Breast epithelium (tissue), 4 donors: ENCODE measurements at regions not wholly inside any gene's neighbourhood (a gene's known extent, or its start where the extent isn't known, plus 50 kb on each side); places are given as distances from the start of the nearest gene placed in this dataset.

Source experiments
- DNase-seq, 2 donors: peaks; one replicate each; pipeline ENCODE4 v3.0.0-alpha.2; 2019; ENCODE audit warnings: low spot score in 2 of 2
- H3K27ac ChIP-seq, 2 donors: fragments of 200-600 bp; sonication (generic) in 1 of 2; one replicate each; pipeline ENCODE4 v1.5.1; 2016 to 2019; ENCODE audit warnings: mild to moderate bottlenecking in 1 of 2
- H3K27me3 ChIP-seq, 2 donors: fragments of 200-600 bp; sonication (generic) in 1 of 2; one replicate each; pipeline versions ENCODE4 v1.5.1 to v1.6.0; 2017 to 2019; ENCODE audit warnings: control low read depth in 1 of 2, mild to moderate bottlenecking in 1 of 2
- H3K36me3 ChIP-seq: fragments of 200-600 bp; one replicate; pipeline ENCODE4 v1.5.1; 2019
- H3K4me1 ChIP-seq, 2 donors: fragments of 200-600 bp; sonication (generic); one replicate each; pipeline ENCODE4 v1.5.1; 2016 to 2019; ENCODE audit warnings: control low read depth in 1 of 2
- H3K4me3 ChIP-seq, 3 donors: fragments of 200-600 bp; sonication (generic); 1 replicate in 2 of 3; 2 replicates in 1 of 3; pipeline ENCODE4 v1.5.1; 2016 to 2019; ENCODE audit warnings: mild to moderate bottlenecking in 3 of 3, moderate library complexity in 2 of 3
- H3K9me3 ChIP-seq, 2 donors: fragments of 200-600 bp; sonication (generic) in 1 of 2; one replicate each; pipeline ENCODE4 v1.5.1; 2016 to 2019; ENCODE audit warnings: control low read depth in 1 of 2
- CTCF ChIP-seq, 3 donors: fragments of 450-650 bp; IDR thresholded peaks; one replicate each; pipeline ENCODE4 v1.5.1; 2016 to 2017; ENCODE audit warnings: antibody characterized with exemption in 3 of 3, mild to moderate bottlenecking in 3 of 3, moderate library complexity in 3 of 3
- POLR2A ChIP-seq: fragments of 450-650 bp; IDR thresholded peaks from one replicate; pipeline ENCODE4 v1.6.1; 2016; ENCODE audit warnings: antibody characterized with exemption, mild to moderate bottlenecking, moderate library complexity
- POLR2AphosphoS5 ChIP-seq, 3 donors: sonication (generic); formaldehyde crosslinking; IDR thresholded peaks; one replicate each; pipeline ENCODE4 v1.6.1; 2017; ENCODE audit warnings: antibody characterized with exemption in 3 of 3
- intact Hi-C: fragments of 100-400 bp; cut with DNase I; formaldehyde crosslinking; loops from one replicate; pipeline ENCODE4 v1.15.1; 2023; ENCODE audit warnings: low total_unique reads

GRCh38 chr6:169014211-169015197, 239.1 kb downstream of the THBS2 start:
- H3K36me3 ChIP-seq, result no peaks in the 10 kb centered on the region
- H3K9me3 ChIP-seq, result peaks cover 5 to 9% of the 10 kb centered on the region in 2 donors
- no peak for DNase-seq

GRCh38 chr6:169009628-169010027, 244.0 kb downstream of the THBS2 start:
- Histone ChIP-seq H3K9me3 (no peaks in the 10 kb centered on the region), H3K4me3 (no peak overlapping the region), H3K27me3 (no peaks in the 10 kb centered on the region), H3K36me3 (no peaks in the 10 kb centered on the region), H3K27ac (no peak overlapping the region), H3K4me1 (no peaks in the 10 kb centered on the region)
- intact Hi-C loops, result no loop called here
- TF ChIP-seq POLR2AphosphoS5 (IDR thresholded peaks at IDR 0.05), result no peak
- TF ChIP-seq POLR2A, result no peak
- no peak for TF ChIP-seq CTCF (IDR thresholded peaks at IDR 0.05)
- DNase-seq, result no peak

More at GRCh38 chr6:169014211-169015197, 239.1 kb downstream of the THBS2 start:
- TF ChIP-seq POLR2AphosphoS5 (IDR thresholded peaks at IDR 0.05), result peak in 1 of 3 donors; percentile 43
- no peak for TF ChIP-seq CTCF (IDR thresholded peaks at IDR 0.05)
- no peak for TF ChIP-seq POLR2A
- H3K4me3 ChIP-seq, result no peak overlapping the region
- H3K4me1 ChIP-seq, result no peaks in the 10 kb centered on the region
- intact Hi-C loops, result no loop called here
- peak overlapping the region; percentile 57 to 58 for H3K27ac ChIP-seq
- H3K27me3 ChIP-seq, result no peaks in the 10 kb centered on the region

- TF ChIP-seq POLR2A, result no peak
- TF ChIP-seq CTCF (IDR thresholded peaks at IDR 0.05), result no peak
- H3K27me3 ChIP-seq, result no peaks in the 10 kb centered on the region
- no peak overlapping the region for H3K27ac ChIP-seq
- H3K36me3 ChIP-seq, result no peaks in the 10 kb centered on the region
- DNase-seq, result no peak
- H3K9me3 ChIP-seq, result no peaks in the 10 kb centered on the region
- intact Hi-C loops, result no loop called here
- no peak overlapping the region for H3K4me3 ChIP-seq
- H3K4me1 ChIP-seq, result no peaks in the 10 kb centered on the region
Measured at GRCh38 chr6:169008641-169009257, 244.9 kb downstream of the THBS2 start.

GRCh38 chr6:169005166-169005565, 248.5 kb downstream of the THBS2 start:
- TF ChIP-seq CTCF (IDR thresholded peaks at IDR 0.05) (no peak), POLR2A (no peak), POLR2AphosphoS5 (IDR thresholded peaks at IDR 0.05) (no peak)

GRCh38 chr6:169000022-169000421, 253.6 kb downstream of the THBS2 start:
- H3K9me3 ChIP-seq, result no peaks in the 10 kb centered on the region

More at GRCh38 chr6:169005166-169005565, 248.5 kb downstream of the THBS2 start:
- Histone ChIP-seq H3K27ac (no peak overlapping the region), H3K36me3 (no peaks in the 10 kb centered on the region), H3K4me1 (no peaks in the 10 kb centered on the region), H3K9me3 (no peaks in the 10 kb centered on the region), H3K4me3 (no peak overlapping the region), H3K27me3 (no peaks in the 10 kb centered on the region)
- DNase-seq, result no peak
- intact Hi-C loops, result no loop called here

More at GRCh38 chr6:169000022-169000421, 253.6 kb downstream of the THBS2 start:
- Histone ChIP-seq H3K4me3 (no peak overlapping the region), H3K27me3 (no peaks in the 10 kb centered on the region), H3K4me1 (no peaks in the 10 kb centered on the region), H3K36me3 (no peaks in the 10 kb centered on the region), H3K27ac (no peak overlapping the region)
- intact Hi-C loops, result no loop called here
- DNase-seq, result no peak
- no peak for TF ChIP-seq POLR2AphosphoS5 (IDR thresholded peaks at IDR 0.05)
